ENCODE measurements at regions not wholly inside any gene's neighbourhood (a gene's known extent, or its start where the extent isn't known, plus 50 kb on each side); places are given as distances from the start of the nearest gene placed in this dataset.

DNA sequence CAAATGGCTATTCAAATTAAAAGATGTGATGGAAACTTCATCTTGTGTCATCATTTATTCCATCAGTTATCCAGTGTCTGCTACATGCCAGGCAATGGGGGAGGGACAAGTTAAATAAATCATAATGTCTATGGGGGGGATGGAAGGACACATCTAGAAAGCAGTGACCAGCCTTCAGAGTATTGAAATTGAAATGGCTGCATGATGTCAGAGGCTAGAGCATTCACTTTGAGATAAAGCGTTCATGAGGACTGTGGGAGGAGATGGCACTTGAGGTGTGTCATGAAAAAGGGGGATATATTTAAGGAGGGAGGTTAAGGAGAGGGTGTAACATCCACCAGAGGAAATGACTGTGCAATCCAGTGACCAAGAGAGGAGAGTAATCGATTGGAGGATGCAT, 50.6 kb downstream of the SLIT2 start:
- DNase-seq = no peak

DNA sequence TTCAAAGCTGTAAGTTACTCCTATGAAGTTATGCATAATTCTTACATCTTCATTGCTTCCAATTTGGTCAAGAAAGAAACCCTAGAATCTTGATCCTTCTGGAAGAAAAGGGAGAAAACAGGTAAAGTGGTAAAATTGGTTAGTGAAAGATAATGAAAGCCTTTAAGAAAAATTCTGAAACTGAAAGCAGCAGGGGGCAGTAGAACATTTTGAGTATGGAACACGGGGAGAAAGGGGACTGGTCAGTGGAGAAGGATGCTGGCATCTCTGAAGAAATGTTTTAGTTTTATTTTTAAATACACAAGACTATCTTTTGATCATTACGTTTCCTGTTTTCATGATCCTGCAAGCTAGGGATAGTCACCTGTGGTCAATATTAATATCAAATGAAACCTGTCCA, 54.3 kb downstream of the SLIT2 start:
- no peak for DNase-seq

DNA sequence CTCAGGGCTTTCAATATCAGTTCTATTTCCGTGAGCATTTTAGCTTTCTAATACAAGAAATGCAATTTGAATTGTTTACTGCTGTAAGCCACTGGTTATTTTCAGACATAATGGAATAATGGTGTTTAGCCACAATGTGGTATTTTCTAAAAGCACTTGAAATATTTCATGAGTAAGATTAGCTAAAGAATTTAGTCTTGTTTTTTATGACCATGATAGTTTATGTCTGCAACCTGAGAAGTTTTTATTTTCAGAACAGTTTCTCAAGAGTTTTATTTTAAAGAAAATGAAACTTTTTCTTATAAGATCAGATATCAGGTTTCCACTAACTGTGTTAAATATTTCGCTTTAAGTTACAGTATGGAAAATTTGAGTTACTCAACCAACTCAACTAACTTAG, 60.2 kb downstream of the SLIT2 start:
- no peak for DNase-seq

DNA sequence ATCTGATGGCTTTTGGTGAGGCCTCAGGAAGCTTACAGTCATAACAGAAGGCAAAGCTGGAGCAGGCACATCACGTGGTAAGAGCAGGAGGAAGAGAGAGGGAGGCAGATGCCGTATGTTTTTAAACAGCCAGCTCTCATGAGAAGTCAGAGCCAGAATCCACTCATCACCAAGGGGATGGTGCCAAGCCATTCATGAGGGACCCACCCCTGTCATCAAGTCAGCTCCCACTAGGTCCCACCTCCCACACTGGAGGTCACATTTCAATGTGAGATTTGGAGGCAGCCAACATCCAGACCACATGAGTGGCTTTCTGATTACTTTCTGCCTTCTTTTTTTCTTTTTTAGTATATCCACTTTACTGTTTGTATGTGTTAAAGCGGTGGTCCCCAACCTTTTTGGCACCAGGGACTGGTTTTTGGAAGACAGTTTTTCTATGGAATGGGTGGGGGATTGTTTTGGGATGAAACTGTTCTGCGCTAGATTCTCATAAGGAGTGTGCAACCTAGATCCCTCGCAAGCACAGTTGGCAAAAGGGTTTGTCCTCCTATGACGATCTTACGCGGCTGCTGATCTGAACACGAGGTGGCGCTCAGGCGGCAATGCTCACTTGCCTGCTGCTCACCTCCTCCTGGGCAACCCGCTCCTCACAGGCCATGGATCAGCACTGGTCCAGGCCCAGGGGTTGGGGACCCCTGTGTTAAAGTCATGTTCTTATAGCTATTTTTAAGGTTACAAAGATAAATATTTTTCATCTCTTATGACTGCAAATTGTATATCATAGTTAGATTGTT, 61.7 kb downstream of the SLIT2 start:
- DNase-seq = no peak

DNA sequence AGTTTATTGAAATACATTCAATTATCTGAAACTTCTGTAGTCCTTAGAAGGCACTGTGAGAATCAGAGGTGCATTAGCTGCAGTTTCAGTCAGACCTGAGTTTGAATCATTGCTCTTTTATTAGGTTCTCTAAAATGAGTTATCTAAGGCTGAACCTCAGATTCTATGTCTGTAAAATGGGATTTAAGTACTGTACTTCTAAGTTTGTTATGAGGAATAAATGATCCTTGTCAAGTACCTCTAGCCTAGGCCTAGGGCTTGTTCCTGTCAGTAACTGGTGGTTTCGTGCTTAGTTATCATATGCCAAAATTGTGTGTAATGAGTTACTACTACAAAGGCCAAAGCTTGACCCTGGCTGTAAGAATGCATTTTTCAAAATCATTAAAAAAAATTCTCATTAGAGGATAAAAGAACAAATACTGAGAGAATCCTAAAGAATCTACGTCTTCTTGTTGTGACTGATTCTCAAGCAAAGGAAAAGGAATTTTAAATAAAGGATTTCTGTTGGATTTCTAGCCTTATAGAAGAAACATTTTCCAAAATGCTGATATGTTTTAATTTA, 65.8 kb downstream of the SLIT2 start:
- no peak for DNase-seq

DNA sequence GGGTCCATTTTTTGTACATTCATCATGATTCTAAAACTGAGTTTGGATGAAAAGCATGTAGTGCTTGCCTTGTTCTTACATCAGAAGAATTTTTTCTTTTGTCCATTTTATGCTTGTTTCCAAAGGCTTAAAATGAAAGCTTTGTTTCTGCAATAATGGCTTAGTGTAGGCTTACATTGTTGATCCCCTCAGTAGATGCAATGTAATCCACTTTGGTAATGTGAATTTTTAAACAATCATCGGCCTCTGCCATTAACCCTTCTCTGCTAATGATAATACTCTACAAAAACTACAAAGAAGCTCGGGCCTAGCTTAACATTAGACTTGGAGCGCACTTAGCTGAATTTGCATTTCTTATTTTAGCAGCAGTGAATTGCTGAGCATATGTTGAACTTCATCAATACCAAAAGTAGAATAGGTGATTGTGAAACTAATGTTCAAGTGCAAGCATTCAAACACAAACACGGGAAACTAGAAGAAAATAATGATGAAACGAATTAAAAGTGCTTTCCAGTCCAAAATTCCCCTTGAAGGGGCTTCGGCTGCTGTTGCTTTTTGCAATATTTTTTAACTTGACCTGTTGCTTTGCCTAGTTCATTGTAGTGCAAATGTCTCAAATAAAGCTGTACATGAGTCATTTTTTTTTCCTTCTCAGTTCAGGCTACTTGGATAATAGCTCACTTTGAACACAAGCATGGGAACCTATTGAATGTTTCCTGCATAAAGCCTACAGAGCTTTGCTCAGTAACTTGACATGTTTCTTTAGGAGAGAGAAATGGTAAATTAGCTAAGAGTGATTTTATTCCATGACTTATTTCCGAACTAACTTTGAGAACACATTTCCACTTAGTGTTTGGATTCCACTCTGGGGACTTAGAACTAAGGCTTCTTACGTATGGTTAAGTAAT, 66.5 kb downstream of the SLIT2 start:
- DNase-seq = no peak

DNA sequence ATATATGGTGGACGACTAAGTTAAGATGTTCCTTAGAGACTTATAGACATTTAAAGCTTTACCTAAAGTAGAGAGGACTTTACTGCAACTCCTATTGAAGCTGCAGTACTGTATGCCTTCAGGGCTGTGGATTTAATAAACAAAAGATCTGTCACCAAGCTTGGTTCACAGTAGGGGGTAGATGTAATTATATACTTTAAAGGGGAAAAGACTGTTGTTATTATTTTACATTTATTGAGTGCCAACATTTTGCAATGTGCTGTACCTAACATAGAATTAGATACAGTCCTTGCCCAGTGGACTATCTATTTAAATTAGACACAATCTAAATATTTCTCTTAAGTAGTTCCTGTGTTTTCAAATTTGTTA, 67.2 kb downstream of the SLIT2 start:
- no peak for DNase-seq

DNA sequence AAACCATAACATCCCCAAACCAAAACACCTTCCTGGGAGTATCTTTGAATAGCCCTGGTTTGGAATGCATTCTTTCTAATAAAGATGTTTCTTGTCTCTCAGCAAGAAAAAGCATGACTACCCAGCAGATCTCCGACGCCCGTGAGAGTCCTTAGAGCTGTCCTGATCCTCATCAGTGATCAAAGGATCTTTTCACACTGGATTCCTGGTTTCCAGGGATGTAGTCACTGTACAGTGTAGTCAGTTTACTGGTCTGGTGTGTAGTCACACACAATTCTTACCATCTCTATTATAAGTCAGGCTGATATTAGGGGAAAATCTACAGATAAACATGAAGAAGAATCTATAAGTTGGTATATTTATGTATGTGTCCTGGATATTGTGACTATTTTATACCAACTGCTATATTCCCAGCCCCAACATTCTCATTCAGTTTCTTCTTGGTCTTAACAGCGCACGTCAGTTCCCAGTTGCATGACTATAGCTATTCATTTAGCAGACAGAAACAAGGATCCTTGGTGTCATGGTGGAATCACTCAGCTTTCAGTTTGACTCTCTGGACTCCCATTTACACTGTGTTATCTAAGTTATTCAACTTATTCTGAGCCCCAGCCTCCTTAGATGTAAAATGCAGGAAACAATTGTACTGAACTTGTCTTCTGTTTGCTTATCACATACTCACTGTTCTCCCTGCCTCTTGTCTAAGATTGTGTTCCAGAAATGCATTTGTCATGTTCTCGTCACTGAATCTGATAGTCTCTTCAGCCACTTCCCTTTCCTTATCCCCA, 68.3 kb downstream of the SLIT2 start:
- no peak for DNase-seq

DNA sequence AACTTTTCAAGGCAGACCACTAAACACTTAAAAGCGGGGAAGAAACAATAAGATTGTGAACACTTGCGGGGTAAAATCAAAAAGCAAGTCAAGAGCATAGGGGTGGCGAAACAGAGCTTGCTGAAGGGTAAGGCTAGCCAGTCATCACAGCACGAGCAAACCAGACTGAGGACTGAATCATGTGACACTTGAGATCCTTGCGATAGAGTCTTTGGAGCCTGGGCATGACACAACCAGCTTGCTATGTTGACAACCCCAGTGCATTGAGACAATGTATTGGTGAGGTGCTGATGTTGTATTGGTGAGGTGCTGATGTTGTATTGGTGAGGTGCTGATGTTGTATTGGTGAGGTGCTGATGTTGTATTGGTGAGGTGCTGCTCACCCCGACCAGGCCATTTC, 72.3 kb downstream of the SLIT2 start:
- DNase-seq = no peak

DNA sequence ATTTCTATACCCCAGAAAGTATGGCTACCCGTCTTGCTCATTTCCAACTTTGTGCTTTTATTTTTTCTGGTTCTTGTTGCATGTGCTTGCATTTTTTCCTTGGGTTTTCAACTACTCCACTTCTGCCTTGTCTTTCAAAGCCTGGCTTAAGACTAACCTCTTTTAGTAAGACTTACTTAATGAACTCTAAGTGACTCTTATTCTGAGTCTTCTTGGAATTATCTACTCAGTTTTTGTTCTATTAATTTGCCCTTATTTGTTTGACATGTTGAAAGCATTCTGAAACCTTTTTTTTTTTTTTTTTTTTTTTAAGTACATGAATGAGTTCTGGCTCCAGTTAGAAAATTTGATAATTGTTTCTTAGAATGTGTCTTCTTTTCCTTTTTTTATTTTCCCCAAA, 74.8 kb downstream of the SLIT2 start:
- DNase-seq = no peak

DNA sequence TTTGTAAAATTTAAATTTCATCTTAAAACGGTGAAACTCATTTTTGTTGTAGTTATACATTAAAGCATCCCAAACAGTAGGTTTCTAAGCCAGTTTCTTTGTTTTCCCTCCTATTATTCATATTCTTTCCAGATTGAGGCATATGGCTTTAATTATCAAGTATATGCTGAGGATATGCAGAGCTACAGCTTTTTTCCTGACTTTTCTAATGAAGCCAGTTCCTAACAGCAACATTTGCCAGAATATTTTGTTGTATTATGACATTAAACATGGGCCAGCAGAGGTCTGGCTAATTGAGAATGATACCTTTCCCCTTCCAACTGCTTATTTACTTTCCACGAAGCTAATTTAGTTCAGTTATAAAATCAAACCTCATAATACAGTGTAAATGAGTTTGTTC, 75.3 kb downstream of the SLIT2 start:
- no peak for DNase-seq

DNA sequence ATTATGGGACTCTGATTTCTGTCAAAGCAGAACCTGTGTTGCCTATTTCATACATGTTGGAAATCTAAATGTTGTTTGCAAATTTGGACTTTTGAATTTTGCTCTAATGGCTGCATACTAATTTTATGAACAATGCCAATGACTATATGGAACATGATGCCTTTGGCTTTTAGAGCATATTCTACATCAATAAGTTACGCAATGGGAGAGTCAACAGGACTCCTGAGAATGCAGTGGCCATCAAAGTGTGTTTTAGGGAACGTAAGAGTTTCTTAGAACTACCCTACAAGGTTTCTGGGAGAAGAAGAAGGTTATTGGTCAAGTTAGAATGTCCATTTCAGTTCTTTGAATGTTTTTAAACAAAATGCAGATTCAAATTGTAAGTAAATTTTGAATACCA, 76.1 kb downstream of the SLIT2 start:
- no peak for DNase-seq

DNA sequence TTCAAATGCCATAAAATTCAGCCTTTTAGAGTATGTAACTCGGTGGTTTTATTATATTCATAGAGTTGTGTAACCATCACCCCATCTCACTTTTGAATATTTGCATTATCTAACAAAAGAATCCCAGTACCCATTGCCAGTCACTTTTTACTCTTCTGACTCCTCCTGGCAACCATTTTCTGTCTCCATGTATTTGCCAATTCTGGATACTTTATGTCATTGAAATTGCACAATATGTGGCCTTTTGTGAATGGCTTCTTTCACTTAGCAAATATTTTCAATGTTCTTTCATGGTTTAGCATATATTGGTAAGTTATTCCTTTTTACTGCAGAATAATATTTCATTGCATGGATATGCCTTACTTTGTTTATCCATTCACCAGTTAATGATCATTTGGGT, 79.9 kb downstream of the SLIT2 start:
- DNase-seq = no peak

DNA sequence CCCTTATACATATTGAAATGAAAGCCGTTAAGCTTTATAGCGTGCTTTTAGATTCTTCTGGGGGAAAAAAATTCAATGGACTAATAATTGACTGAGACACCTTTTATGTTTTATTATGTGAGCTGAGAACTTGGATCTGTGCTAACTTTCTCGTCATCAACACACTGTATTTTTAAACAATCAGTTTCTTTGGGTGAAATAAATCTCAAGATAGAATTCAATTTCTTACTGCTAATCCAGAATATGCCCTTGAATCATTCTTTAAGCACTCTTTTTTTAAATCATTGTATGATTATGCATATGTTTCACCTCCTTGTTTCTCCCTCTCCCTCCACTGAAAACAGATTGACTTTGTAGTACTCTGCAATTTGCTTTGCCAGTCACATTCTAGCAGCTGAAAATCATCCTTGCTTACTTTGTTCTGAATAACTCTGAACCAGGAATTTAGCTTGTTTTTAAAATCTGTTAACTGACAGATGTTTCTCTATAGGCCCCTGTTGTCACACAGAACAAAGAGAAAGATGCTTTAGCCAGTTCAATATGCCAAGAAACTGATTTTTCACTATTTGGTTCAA, 81.5 kb downstream of the SLIT2 start:
- DNase-seq = no peak

DNA sequence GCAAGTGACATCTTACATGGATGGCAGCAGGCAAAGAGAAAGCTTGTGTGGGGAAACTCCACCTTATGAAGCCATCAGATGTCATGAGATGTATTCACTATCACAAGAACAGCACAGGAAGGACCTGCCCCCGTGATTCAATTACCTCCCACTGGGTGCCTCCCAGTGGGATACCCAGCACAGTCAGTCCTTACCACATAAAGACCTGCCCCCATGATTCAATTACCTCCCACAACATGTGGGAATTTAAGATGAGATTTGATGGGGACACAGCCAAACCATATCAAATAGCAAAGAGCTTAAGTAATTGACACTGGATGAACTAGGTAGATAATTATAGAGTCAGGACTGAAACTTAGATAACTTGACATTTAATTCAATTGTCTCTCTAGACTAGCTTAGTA, 85.6 kb downstream of the SLIT2 start:
- no peak for DNase-seq

DNA sequence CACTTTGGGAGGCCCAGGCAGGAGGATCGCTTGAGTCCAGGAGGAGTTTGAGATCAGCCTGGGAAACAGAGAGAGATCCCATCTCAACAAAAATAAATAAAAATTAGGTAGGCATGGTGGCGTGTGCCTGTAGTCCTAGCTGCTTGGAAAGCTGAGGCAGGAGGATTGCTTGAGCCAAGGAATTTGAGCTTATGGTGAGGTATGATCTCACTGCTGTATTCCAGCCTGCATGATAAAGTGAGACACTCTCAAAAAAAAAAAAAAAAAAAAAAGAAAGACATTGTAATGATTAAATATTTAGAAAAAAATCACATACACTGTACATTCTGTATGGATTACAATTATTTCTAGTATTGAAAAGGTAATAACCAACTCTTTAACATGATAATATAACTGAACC, 87.1 kb downstream of the SLIT2 start:
- no peak for DNase-seq

DNA sequence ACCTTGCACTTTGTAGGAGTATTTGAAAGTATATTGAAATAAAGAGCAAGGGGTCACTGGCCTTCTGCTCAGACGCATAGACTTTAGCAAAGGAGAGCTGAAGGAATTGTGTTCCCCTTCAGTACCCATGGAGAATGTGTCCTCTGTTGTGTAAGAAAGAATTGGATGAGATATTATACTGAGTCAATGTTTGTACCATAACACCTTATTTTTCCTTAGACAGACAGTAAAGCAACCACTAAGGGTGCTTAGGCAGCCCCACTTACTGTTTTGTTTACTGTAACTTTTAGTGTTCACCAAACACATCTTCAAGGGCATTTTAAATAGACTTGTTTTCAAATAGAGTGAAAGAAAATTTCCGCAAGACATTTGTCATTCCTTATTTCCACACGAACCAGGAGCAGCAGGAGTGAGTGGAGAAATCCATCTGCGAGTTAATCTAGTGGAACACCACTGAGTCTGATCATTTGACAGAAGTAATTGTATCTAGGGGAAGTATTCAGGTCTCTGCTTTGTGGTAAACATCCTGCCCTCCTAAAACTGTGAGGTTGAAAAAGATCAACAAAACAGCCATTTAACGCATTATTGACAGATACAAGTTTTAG, 89.5 kb downstream of the SLIT2 start:
- no peak for DNase-seq

DNA sequence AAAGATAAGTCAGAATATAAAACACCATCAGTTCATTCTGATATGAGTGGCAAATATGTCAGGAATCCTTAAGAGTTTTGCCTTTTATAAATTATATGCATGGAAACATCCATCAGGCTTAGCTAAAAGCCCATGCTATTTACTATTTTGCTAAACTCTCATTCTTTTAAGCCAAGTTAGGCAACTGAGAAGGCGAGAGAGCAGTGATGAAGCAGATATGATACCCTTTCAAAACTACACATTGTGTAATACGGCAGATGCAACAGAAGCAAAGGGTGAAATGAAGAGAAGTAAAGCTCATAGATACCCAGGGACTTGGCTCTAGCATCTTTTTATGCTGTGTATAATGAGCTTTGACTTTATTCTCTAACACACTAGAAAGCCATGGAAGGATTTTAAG, 95.8 kb downstream of the SLIT2 start:
- DNase-seq = no peak

DNA sequence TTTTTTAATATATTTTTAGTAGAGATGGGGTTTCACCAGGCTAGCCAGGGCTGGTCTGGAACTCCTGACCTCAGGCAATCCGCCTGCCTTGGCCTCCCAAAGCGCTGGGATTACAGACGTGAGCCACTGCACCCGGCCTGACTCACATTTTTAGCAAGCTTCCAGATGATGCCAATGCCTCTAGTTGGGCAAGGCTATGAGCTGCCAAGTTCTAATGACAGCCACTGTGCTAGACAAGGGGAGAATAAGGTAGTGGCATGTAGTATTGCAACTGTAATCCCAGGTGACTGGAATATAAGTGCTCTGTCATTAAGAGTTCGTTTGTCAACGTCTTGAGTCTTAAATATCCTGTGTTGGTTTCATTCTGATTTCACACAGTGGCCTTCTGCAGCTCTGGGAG, 96.7 kb downstream of the SLIT2 start:
- no peak for DNase-seq

DNA sequence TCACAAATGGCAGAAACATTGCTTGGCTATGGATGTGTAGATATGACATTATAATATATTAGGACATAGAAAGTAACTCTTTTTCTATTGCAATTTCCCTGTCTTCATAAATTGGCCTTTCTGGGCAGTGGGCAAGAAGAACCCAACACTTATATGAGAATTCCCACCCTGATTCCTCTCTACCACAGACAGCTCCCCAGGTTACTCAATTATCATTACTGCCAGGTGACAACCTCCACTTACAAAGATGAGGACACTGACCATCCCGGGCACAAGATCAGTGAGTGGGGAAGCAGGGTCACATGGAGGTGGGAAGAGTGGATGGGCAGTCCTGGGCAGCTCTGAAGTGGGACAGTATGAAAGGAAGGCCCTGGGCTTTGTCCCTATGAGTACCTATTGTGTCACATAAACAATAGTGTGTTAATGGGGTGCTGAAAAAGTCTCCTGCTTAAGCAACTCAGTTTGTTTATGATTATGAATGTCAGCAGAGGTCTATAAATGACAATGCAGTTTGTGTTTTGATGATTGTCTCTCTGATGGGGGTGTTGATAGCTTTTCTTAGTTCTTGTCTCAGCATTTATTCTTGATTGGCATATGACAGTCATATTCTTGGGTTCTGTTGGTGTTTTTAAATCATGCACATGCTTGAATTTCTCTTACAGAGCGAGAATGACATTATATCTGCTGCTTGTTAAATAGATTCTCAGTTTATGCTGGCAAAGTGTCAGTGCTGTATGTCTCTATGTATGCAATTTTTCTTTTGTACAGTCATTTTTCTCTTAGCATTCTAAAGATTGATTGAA, 99.9 kb downstream of the SLIT2 start:
- no peak for DNase-seq

DNA sequence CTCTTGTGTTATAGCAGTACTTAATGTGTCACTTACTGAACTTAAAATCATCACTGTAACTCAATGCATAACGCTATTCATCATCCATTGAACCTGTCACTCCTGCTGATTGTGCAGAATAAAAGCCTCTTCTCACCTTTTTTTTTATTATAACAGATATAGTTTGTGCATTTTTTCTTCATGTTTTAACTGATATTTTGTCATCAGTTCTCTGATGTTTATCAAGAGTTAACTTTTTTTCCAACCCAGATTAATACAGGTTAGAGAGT, 100.4 kb downstream of the SLIT2 start:
- DNase-seq = no peak

DNA sequence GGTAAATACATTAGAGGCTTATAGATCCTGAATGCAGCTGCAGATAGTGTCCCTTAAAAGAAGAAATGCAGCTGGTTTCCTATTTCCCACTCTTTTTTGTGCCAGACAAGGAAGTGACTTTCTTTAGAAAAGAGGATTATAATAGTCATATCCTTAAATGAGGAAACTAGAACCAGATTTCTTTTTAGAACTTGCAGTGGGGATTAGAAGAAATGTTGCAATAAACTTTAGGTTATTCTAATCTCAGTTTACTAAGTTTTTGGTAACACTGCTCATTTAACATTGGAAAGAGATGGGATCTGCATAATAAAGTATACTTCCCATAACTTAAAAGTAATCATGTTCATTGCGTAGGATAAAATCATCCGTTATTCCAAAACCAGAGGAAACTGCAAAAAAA, 101.9 kb downstream of the SLIT2 start:
- no peak for DNase-seq

Measured in 8988T (cell line).